HAP-1 (cell line): ENCODE measurements at regions not wholly inside any gene's neighbourhood (a gene's known extent, or its start where the extent isn't known, plus 50 kb on each side); places are given as distances from the start of the nearest gene placed in this dataset.

ENCODE experiments used
- DNase-seq, 2 experiments: peaks; one replicate each; pipeline ENCODE4 v3.0.0-alpha.2; 2016 to 2020; ENCODE audit warnings: low spot score in 2 of 2
- H3K27me3 ChIP-seq: fragments of 250-450 bp; sonication (Bioruptor Pico); 2 replicates; pipeline ENCODE4 v1.5.1; 2020; ENCODE audit warnings: low read depth, mild to moderate bottlenecking, moderate library complexity
- H3K36me3 ChIP-seq: fragments of 250-450 bp; sonication (Bioruptor Pico); replicated peaks from 2 replicates; pipeline ENCODE4 v1.5.1; 2020; ENCODE audit warnings: mild to moderate bottlenecking
- H3K4me1 ChIP-seq: fragments of 250-450 bp; sonication (Bioruptor Pico); 2 replicates; pipeline ENCODE4 v1.5.1; 2020; ENCODE audit warnings: mild to moderate bottlenecking
- H3K4me3 ChIP-seq: fragments of 250-450 bp; sonication (Bioruptor Pico); 2 replicates; pipeline ENCODE4 v1.5.1; 2020; ENCODE audit warnings: mild to moderate bottlenecking, moderate library complexity
- H3K9me3 ChIP-seq: fragments of 250-450 bp; sonication (Bioruptor Pico); 2 replicates; pipeline ENCODE4 v1.5.1; 2020; ENCODE audit warnings: mild to moderate bottlenecking, moderate library complexity
- in situ Hi-C: fragments of 300-500 bp; cut with MboI; formaldehyde crosslinking; loops from 3 replicates; pipeline ENCODE4 v1.14.3; 2020; ENCODE audit warnings: low sequenced_read_pairs, inconsistent platforms, mixed read lengths

DNA sequence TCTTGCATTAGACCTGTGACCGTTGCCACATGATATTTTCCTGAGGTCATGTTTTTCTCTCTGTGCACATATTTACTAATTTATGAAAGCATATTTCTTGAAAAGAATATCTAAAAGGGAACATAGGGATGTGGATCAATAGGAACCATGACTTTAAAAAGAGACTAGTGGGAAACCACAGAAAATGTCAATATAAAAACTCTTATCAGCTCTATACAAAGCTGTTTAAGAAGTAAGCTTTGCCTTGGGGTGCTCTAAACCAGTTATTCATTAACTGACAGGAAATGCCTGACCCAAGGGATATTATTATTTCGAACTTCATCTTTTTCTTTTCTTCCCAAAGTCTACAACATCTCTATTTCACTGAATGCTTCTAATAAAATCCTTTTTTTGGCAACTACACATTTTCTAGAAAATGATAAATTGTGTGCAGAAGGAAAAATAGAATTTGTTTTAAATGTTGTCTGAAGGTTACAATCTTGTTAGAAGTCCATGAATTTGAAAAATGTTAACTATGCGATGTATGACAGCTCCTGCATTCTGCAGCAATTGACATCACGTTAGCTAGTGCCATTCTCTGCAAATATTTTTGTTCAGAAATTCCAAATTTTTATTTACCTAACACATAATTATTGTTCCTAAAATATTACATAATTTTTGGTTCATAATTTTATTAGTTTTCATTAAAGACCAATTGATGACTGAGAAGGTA, 345.0 kb downstream of the SLC16A7 start:
- no peak for DNase-seq
- H3K9me3 ChIP-seq, result no peaks in the 10 kb centered on the region
- H3K4me3 ChIP-seq, result no peak overlapping the region
- no peaks in the 10 kb centered on the region for H3K27me3 ChIP-seq
- H3K36me3 ChIP-seq, result no peaks in the 10 kb centered on the region
- H3K4me1 ChIP-seq, result no peaks in the 10 kb centered on the region
- in situ Hi-C loops, result no loop called here

DNA sequence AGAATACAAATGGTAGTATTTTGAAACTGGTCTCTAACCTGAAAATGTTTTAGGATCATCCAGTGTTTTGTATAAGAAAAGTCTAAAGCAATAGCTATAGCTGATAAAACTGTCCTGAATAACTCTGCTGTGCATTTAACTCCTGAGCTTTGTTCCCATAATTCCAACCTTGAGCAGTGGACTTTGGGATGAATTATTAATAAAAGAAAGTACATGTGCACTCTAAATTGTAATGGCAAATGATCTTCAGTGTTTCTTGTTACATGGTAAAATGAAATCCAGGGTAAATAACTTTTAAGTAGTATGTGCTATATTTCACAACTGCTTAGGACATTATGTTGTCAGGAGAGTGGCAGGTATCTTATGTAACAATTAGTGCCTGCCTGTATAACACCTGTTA, 345.6 kb downstream of the SLC16A7 start:
- no peaks in the 10 kb centered on the region for H3K9me3 ChIP-seq
- H3K36me3 ChIP-seq, result no peaks in the 10 kb centered on the region
- H3K4me3 ChIP-seq, result no peak overlapping the region
- H3K4me1 ChIP-seq, result no peaks in the 10 kb centered on the region
- no peaks in the 10 kb centered on the region for H3K27me3 ChIP-seq
- DNase-seq, result no peak
- in situ Hi-C loops, result no loop called here

DNA sequence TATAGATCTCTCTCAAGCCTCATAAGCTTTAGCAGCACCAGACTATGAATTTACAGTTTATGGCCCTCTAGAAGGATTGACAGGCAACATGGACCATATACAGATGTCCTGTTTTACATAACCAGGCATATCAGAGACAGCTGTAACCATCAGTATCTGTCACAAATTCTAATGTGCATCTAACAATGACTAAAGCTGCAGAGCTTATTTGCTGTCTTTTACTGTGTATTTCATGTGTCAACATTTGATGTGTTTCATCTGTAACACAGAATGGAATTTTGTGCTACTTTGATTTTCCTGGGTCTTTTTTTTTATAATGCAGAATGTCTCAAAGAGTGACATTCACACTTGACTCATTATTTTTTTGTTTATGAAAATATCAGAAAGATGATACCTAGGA, 348.3 kb downstream of the SLC16A7 start:
- no peaks in the 10 kb centered on the region for H3K9me3 ChIP-seq
- in situ Hi-C loops, result no loop called here
- DNase-seq, result no peak

DNA sequence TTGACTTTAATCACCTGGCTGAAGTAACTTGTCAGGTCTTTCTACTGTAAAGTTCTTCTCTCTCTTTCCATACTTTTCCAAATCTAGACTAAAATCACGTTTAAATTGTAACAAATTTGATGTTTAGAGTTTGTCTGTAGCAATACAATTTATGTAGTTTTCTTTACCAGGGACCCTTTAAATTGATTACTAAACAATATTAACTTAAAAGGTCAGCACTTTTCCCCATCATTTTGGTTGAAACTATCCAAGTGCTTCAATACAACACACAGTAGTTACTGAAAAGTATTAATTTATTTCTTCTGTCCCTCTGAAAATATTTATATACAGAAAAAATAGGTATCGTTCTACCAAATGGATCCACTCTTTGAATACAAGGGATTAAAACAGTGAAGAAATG, 350.8 kb downstream of the SLC16A7 start:
- in situ Hi-C loops, result no loop called here
- no peak for DNase-seq
- Histone ChIP-seq H3K27me3 (no peaks in the 10 kb centered on the region), H3K4me3 (no peak overlapping the region), H3K4me1 (no peaks in the 10 kb centered on the region), H3K36me3 (no peaks in the 10 kb centered on the region), H3K9me3 (no peaks in the 10 kb centered on the region)

More for the DNA sequence above, 348.3 kb downstream of the SLC16A7 start:
- no peak overlapping the region for H3K4me3 ChIP-seq
- H3K27me3 ChIP-seq, result no peaks in the 10 kb centered on the region
- no peaks in the 10 kb centered on the region for H3K36me3 ChIP-seq
- no peaks in the 10 kb centered on the region for H3K4me1 ChIP-seq

DNA sequence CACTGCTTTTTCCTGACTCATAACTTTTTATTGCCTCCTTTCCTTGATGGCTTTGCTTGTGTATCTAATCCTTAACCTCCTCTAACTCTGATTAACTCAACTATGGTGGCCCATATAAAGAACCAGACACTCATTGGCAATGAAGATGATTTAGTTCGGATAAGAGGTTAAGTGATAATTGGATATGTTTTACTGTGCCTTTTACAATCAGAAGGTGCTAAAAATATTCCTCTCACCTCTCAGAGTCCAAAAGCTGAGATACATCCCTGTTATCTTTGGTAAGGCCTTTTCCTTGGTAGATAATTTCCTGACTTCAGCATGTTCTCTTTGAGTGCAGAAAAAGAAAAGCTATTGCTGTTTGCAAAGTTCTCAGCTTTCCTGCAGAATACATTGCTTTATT, 367.7 kb downstream of the SLC16A7 start:
- Histone ChIP-seq H3K36me3 (no peaks in the 10 kb centered on the region), H3K27me3 (no peaks in the 10 kb centered on the region), H3K4me1 (no peaks in the 10 kb centered on the region), H3K4me3 (no peak overlapping the region), H3K9me3 (no peaks in the 10 kb centered on the region)
- DNase-seq, result no peak
- in situ Hi-C loops, result no loop called here

DNA sequence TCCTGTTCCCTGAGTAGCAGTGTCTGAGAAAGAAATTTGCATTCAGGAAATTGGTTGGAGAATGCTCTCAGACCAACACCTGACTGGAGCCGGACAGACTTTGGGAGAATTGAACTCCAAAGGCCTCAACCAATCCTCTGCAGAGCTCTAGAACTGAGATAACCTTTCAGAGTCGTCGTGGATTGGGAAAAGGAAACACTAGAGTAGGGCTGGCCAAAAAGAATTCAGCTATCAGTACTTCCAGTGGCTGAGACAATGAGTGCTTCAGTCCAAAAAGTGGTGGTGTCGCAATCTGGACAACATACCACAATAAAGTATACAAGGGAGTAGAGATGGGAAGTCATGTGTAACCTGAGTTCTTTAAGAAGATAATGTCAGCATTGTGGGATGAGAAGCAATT, 377.1 kb downstream of the SLC16A7 start:
- DNase-seq, result no peak
- H3K27me3 ChIP-seq, result no peaks in the 10 kb centered on the region
- H3K9me3 ChIP-seq, result no peaks in the 10 kb centered on the region
- in situ Hi-C loops, result no loop called here
- H3K4me1 ChIP-seq, result no peaks in the 10 kb centered on the region
- H3K36me3 ChIP-seq, result no peaks in the 10 kb centered on the region
- no peak overlapping the region for H3K4me3 ChIP-seq

DNA sequence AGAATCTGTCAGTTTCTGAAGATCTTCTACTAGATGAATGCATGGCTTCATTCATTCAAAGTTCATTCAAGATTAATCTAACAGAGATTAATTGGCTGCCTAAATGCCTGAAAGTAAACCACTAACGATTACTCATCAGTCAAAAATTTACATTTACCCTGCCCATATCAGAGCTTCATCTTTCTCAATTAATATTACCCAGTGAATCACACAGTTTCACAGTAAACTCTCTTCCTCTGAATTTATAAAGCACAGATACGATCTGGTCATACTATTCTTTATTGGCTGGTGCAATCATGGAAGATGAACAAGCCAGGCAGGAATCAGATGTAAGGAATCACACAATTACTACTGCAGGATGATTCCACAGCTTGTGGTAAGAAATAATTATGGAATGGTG, 377.7 kb downstream of the SLC16A7 start:
- in situ Hi-C loops, result no loop called here
- no peak overlapping the region for H3K4me3 ChIP-seq
- no peaks in the 10 kb centered on the region for H3K27me3 ChIP-seq
- no peaks in the 10 kb centered on the region for H3K9me3 ChIP-seq
- DNase-seq, result no peak
- no peaks in the 10 kb centered on the region for H3K36me3 ChIP-seq
- no peaks in the 10 kb centered on the region for H3K4me1 ChIP-seq

DNA sequence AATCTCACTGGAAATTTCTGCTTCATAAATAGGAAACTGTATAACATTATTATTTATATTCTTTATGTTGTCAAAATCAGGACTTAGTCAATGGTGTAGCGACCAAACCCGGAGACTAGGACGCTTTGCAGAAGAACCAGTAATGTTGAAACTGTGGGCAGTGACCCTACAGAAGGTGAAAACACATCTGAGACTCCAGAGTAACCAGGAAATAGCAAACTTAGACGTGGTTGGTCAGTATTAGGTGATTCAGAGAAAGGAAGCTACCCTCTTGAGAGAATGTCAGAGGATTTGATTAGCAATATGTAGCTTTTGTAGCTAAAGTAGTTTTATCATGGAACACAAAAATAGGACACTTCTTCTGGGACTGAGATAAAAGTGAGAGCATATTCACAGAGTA, 381.9 kb downstream of the SLC16A7 start:
- H3K4me3 ChIP-seq, result no peak overlapping the region
- no peak for DNase-seq
- no peaks in the 10 kb centered on the region for H3K9me3 ChIP-seq
- no peaks in the 10 kb centered on the region for H3K4me1 ChIP-seq
- in situ Hi-C loops, result no loop called here
- no peaks in the 10 kb centered on the region for H3K36me3 ChIP-seq
- H3K27me3 ChIP-seq, result no peaks in the 10 kb centered on the region

DNA sequence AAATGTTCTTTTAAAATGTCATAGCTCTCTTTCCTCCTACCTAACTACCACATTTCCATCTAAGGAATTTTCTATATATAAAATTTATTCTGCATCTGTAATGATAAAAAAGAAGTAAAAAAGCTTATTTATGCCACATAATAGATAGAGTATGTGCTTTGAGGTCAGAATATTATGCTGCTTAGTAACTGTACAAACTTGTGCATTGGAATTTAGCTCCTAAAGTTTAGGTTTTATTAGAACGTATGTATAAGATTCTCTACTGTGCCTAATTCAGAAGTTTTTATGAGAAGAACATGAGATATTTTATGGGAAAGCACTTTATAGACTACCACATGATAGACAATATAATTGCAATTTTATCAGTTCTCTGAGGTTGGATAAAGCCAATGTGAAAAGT, 384.6 kb downstream of the SLC16A7 start:
- Histone ChIP-seq H3K36me3 (no peaks in the 10 kb centered on the region), H3K9me3 (no peaks in the 10 kb centered on the region), H3K27me3 (no peaks in the 10 kb centered on the region), H3K4me3 (no peak overlapping the region), H3K4me1 (no peaks in the 10 kb centered on the region)
- in situ Hi-C loops, result no loop called here
- DNase-seq, result no peak

DNA sequence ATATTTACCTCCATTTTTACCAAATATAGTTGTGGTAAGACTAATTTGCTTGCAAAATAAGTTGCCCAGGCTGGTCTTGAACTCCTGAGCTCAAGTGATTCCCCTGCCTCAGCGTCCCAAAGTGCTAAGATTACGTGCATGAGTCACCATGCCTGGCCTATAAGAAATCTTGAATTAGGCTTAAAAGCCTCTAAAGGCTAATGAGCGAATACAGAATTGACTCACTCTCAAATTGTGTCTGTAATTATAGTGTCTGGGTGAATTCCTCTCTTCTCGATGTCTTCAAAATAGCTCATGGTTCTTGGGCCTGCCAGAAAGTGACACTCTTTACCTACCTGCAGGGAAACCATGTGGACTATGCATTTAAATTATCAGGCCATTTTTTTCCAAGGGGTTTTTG, 403.5 kb downstream of the SLC16A7 start:
- DNase-seq, result no peak
- H3K27me3 ChIP-seq, result no peaks in the 10 kb centered on the region
- in situ Hi-C loops, result no loop called here
- no peak overlapping the region for H3K4me3 ChIP-seq
- H3K4me1 ChIP-seq, result no peaks in the 10 kb centered on the region
- no peaks in the 10 kb centered on the region for H3K36me3 ChIP-seq
- no peaks in the 10 kb centered on the region for H3K9me3 ChIP-seq

DNA sequence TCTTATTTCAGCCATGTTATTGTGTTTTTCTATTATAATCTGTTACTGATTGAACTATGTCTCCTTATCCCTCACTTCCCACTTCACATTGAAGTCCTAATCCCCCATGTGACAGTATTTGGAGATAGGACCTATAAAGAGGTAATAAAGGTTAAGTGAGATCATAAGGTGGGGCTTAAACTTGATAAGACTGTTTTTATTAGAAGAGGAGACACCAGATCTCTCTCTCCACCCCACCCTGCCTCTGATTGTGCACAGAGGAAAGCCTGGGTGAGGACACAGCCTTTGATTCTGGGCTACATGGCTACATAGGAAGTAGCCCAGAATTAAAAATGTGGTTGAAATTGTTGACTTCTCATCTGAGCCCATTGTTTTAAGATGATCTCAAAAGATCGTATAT, 414.7 kb downstream of the SLC16A7 start:
- Histone ChIP-seq H3K27me3 (no peaks in the 10 kb centered on the region), H3K4me1 (no peaks in the 10 kb centered on the region), H3K9me3 (no peaks in the 10 kb centered on the region), H3K4me3 (no peak overlapping the region), H3K36me3 (no peaks in the 10 kb centered on the region)
- in situ Hi-C loops, result no loop called here
- DNase-seq, result no peak

DNA sequence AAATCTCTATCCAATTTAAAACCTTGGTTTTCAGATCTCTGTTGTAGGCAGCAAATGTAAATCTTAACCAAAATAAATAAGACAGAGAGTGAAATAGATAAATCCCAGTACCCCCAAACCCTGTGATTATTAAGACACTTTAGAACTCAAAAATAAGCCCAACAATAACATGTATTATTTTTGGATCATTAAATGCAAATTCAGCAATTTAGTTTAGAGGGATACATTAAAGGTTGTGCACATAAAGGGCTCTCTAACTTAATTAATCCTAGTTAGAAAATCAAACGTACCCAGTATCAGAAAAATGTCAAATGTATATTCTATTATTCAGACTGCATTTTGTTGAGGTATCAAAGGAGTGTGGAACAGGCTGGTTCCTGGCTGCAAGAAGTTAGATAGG, 416.8 kb downstream of the SLC16A7 start:
- no peaks in the 10 kb centered on the region for H3K36me3 ChIP-seq
- DNase-seq, result no peak
- in situ Hi-C loops, result no loop called here
- H3K9me3 ChIP-seq, result no peaks in the 10 kb centered on the region
- no peaks in the 10 kb centered on the region for H3K27me3 ChIP-seq
- no peak overlapping the region for H3K4me3 ChIP-seq
- H3K4me1 ChIP-seq, result no peaks in the 10 kb centered on the region

DNA sequence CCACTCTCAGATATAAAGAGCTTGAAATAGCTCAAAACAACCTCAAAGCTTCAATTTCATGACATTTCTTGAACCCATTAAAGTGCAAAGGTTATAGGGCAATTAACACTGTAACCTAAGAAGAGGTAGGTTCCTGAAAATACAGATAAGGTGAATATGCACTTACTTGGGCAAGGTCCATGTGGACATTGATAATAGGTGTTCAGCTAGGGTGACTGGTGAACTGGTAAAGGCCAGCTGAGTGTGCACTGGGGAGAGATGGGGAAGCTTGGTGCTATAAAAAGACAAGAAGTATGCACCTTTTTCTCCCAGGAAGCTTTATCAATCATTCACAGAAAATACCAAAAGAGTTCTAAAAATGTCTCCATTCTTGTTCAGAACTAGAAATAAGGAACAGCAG, 418.6 kb downstream of the SLC16A7 start:
- H3K4me3 ChIP-seq, result no peak overlapping the region
- no peaks in the 10 kb centered on the region for H3K36me3 ChIP-seq
- no peaks in the 10 kb centered on the region for H3K27me3 ChIP-seq
- DNase-seq, result no peak
- in situ Hi-C loops, result no loop called here
- H3K9me3 ChIP-seq, result no peaks in the 10 kb centered on the region
- H3K4me1 ChIP-seq, result no peaks in the 10 kb centered on the region

DNA sequence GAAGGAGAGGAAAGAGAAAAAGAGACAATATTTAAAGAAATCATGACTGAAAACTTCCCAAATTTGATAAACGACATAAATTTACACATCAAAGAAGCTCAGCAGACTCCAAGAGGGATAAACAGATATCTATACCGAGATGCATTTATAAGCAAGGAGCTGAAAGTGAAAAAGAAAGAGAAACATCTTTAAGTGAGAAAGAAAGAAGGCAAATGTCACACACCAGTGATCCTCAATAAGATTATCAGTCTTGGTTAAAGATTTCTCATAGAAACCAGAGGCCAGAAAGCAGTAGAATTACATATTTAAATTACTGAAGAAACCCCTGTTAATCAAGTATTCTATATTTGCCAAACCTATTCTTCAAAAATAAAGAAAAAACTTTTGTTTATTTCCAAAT, 424.2 kb downstream of the SLC16A7 start:
- Histone ChIP-seq H3K27me3 (no peaks in the 10 kb centered on the region), H3K4me3 (no peak overlapping the region), H3K4me1 (no peaks in the 10 kb centered on the region), H3K36me3 (no peaks in the 10 kb centered on the region), H3K9me3 (no peaks in the 10 kb centered on the region)
- in situ Hi-C loops, result no loop called here
- no peak for DNase-seq

DNA sequence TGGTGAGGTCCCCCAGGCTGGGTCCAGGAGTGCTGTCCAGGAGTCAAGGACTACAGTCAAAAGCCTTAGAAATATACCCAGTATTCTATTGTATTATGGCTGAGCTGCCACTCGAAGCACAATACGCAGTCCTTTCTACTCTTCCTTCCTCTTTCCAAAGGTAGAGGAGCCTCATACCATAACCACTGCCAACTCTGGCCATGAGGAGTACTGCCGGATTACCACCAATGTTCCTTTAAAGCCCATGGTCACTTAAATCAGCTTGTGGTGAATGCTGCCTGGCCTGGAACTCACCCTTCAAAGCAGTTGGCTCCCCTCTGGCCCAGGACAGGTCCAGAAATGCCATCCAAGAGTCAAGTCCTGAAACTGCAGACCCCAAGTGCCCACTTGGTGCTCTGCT, 425.4 kb downstream of the SLC16A7 start:
- no peak for DNase-seq
- in situ Hi-C loops, result no loop called here
- Histone ChIP-seq H3K4me3 (no peak overlapping the region), H3K36me3 (no peaks in the 10 kb centered on the region), H3K27me3 (no peaks in the 10 kb centered on the region), H3K9me3 (no peaks in the 10 kb centered on the region), H3K4me1 (no peaks in the 10 kb centered on the region)
